GM20000 (cell line): ENCODE measurements at regions not wholly inside any gene's neighbourhood (a gene's known extent, or its start where the extent isn't known, plus 50 kb on each side); places are given as distances from the start of the nearest gene placed in this dataset.

Source experiments
- DNase-seq: peaks from one replicate; pipeline ENCODE4 v3.0.0; 2012; ENCODE audit warnings: low spot score
- CTCF ChIP-seq: IDR thresholded peaks from 2 replicates; pipeline ENCODE4 v1.5.1; 2012; ENCODE audit warnings: mild to moderate bottlenecking, control low read depth; ENCODE audit errors: extremely low read depth, missing control alignments

DNA sequence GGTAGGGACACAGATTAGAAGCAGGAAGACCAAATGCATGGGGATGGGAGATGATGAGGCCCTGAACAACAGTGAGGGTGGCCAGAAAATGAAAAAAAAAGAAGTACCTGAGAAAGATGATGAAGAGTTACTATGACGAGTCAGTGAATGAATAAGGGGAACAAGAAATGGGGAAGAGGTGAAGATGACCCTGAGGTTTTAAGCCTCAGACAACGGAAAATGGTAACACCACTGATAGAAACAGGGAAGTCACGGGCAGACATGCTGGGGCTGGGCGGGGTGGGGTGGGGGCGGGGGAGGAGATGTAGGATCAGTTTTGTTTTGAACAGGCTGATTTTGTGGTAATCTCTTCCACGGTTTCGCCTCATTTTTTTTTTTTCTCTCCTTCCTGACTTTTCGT lies 205.1 kb upstream of the CADM1 start:
- peak; percentile 21 for DNase-seq
- no peak for TF ChIP-seq CTCF

DNA sequence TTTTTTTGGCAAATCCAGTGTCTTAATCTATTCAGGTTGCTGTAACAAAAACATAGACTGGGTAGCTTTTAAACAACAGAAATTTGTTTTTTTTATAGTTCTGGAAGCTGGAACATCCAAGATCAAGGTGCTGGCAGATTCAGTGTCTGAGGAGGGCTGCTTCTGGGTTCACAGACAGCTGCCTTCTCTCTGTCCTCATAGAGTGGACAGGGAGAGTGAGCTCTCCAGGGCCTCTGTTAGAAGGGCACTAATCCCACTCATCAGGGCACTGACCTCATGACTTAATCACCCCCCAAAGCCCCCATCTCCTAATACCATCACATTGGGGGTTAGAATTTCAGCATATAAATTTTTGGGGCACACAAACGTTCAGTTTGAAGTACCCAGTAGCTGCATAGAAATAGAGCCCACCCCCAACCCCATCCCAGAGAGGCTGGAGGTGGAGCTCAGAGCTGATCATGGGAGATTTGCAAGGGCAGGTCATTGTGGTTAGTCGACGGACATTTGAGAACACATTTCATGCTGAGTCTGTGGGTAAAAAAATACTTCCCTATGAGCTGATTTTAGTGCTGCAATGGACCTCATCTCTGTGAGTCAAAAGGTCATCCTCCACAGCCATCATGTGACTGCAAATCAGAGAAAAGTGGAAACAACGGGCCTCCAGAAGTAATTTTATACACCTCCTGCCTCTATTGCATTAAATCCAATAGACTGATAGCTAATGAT lies 203.1 kb upstream of the CADM1 start:
- no peak for DNase-seq
- TF ChIP-seq CTCF: no peak

DNA sequence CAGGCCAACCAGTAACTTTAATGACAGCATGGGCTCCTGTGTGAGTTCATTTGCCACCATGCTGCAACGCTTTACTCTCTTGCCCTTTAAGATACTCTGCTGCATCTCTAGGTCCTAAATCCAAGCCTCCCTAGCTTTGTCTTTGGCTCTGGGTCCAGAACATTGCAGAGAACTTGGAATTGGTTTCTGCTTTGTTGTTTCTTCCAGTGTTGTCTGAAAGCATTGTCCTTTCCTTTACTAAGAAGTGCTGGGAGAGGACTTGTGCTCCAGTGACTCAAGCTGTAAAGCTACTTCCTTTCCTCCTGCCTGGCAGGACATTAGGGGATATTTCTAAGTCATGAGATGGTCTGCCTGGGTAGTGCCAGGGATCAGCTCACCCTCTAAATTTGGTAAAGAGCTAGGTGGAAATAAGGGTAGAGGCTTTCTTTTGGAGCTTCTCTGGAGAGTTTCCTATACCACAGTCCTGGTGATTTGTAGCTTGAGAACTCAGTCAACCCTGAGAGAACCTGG lies 202.5 kb upstream of the CADM1 start:
- no peak for TF ChIP-seq CTCF
- DNase-seq: no peak

DNA sequence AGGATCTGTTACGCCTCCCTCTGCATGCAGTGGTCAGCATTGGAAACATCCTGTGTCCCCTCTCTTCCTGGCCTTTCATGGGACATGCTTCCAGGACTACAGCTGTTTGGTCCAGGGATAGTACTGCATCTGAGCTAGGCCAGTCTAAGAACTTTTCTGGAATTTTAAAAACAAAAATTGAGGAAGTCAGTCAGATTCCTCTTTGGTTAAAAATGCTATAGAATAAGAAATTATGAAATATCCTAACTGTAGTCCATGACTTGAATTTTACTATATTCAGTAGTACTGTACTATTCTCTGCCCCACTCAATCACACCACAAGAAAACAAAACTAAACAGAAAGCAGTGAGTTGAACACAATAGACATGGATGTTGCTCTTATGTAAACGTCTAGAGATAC lies 201.0 kb upstream of the CADM1 start:
- TF ChIP-seq CTCF: no peak
- DNase-seq: no peak

- TF ChIP-seq CTCF: no peak
- no peak for DNase-seq
Measured at GRCh38 chr11:115700981-115701875, 197.0 kb upstream of the CADM1 start.

DNA sequence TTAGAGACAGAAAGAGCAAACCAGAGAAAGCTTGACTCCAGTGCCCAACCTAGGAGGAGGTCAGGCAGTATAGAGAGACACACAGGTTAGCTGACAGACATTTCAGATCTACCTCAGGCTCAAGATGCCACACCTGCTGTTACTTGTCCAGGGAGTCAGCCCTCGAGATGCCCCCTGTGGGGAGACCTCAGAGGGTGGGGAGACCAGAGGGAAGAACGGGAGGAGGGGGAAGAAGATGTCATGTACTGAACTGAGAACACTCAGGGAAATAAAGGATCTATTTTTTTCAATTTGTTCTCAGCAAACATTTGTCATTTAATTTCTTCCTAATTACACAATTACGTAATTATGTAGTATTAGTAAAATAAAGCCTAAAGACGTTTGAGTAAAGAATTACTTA lies 196.3 kb upstream of the CADM1 start:
- no peak for TF ChIP-seq CTCF
- no peak for DNase-seq

GRCh38 chr11:115699733-115700132 lies 195.5 kb upstream of the CADM1 start:
- DNase-seq: no peak
- no peak for TF ChIP-seq CTCF
